ENCODE measurements at regions not wholly inside any gene's neighbourhood (a gene's known extent, or its start where the extent isn't known, plus 50 kb on each side); places are given as distances from the start of the nearest gene placed in this dataset.

- no peaks in the 10 kb centered on the region for H3K36me3 ChIP-seq (ENCODE audit: control insufficient read depth, insufficient read depth, low read length)
- no peaks in the 10 kb centered on the region for H3K4me1 Mint-ChIP-seq (ENCODE audit: low read depth, unreplicated experiment)
- no peak overlapping the region for H3K4me3 Mint-ChIP-seq (ENCODE audit: unreplicated experiment)
- H3K4me1 ChIP-seq = no peaks in the 10 kb centered on the region
- ChIA-PET POLR2A (no interaction called here), CTCF (no interaction called here)
- DNase-seq = no peak
- peaks cover 9% of the 10 kb centered on the region for H3K27me3 Mint-ChIP-seq (ENCODE audit: insufficient read depth, unreplicated experiment)
- no peak overlapping the region for H3K4me3 ChIP-seq (ENCODE audit: low read depth, low read length)
- H3K36me3 Mint-ChIP-seq (ENCODE audit: insufficient read depth, unreplicated experiment) = no peaks in the 10 kb centered on the region
- H3K9me3 ChIP-seq = no peaks in the 10 kb centered on the region
- intact Hi-C loops (cut with micrococcal nuclease; ENCODE audit: unreplicated experiment) = no loop called here
- TF ChIP-seq CTCF (IDR thresholded peaks at IDR 0.05; ENCODE audit: insufficient read depth in 1 of 2, low read depth in 1 of 2, low read length in 1 of 2, severe bottlenecking in 1 of 2, unreplicated experiment in 1 of 2) = no peak
- BruUV-seq (replicated peaks) = no TSS peak
- no peaks in the 10 kb centered on the region for H3K27me3 ChIP-seq (replicated peaks; ENCODE audit: control insufficient read depth, insufficient read depth, low read length)
- no peak overlapping the region for H3K27ac Mint-ChIP-seq (ENCODE audit: unreplicated experiment)
- no peaks in the 10 kb centered on the region for H3K9me3 Mint-ChIP-seq (ENCODE audit: unreplicated experiment)
Measured at GRCh38 chr5:8773046-8773615, 772.7 kb downstream of the SEMA5A start.

- CTCF ChIA-PET = no interaction called here
- H3K27me3 Mint-ChIP-seq (ENCODE audit: insufficient read depth, unreplicated experiment) = peaks cover 3% of the 10 kb centered on the region
- intact Hi-C loops (cut with micrococcal nuclease; ENCODE audit: unreplicated experiment) = no loop called here
- H3K27me3 ChIP-seq (replicated peaks; ENCODE audit: control insufficient read depth, insufficient read depth, low read length) = no peaks in the 10 kb centered on the region
- no peak for DNase-seq
- POLR2A ChIA-PET = no interaction called here
- no TSS peak for BruUV-seq (replicated peaks)
- TF ChIP-seq CTCF (IDR thresholded peaks at IDR 0.05; ENCODE audit: insufficient read depth in 1 of 2, low read depth in 1 of 2, low read length in 1 of 2, severe bottlenecking in 1 of 2, unreplicated experiment in 1 of 2) = no peak
- H3K36me3 Mint-ChIP-seq (ENCODE audit: insufficient read depth, unreplicated experiment) = no peaks in the 10 kb centered on the region
- no peak overlapping the region for H3K4me3 ChIP-seq (ENCODE audit: low read depth, low read length)
- no peak overlapping the region for H3K4me3 Mint-ChIP-seq (ENCODE audit: unreplicated experiment)
- H3K27ac Mint-ChIP-seq (ENCODE audit: unreplicated experiment) = no peak overlapping the region
- peaks cover 10% of the 10 kb centered on the region for H3K9me3 Mint-ChIP-seq (ENCODE audit: unreplicated experiment)
- no peaks in the 10 kb centered on the region for H3K4me1 Mint-ChIP-seq (ENCODE audit: low read depth, unreplicated experiment)
- H3K36me3 ChIP-seq (ENCODE audit: control insufficient read depth, insufficient read depth, low read length) = no peaks in the 10 kb centered on the region
- H3K9me3 ChIP-seq = no peaks in the 10 kb centered on the region
- H3K4me1 ChIP-seq = no peaks in the 10 kb centered on the region
Measured at GRCh38 chr5:8784692-8785091, 761.2 kb downstream of the SEMA5A start.

GRCh38 chr5:8788246-8788645, 757.6 kb downstream of the SEMA5A start:
- ChIA-PET POLR2A (no interaction called here), CTCF (no interaction called here)
- Histone ChIP-seq H3K9me3 (no peaks in the 10 kb centered on the region), H3K36me3 (ENCODE audit: control insufficient read depth, insufficient read depth, low read length) (no peaks in the 10 kb centered on the region), H3K4me1 (no peaks in the 10 kb centered on the region), H3K4me3 (ENCODE audit: low read depth, low read length) (no peak overlapping the region), H3K27me3 (replicated peaks; ENCODE audit: control insufficient read depth, insufficient read depth, low read length) (no peaks in the 10 kb centered on the region)
- H3K4me1 Mint-ChIP-seq (ENCODE audit: low read depth, unreplicated experiment) = no peaks in the 10 kb centered on the region
- TF ChIP-seq CTCF (IDR thresholded peaks at IDR 0.05; ENCODE audit: insufficient read depth in 1 of 2, low read depth in 1 of 2, low read length in 1 of 2, severe bottlenecking in 1 of 2, unreplicated experiment in 1 of 2) = no peak
- BruUV-seq (replicated peaks) = no TSS peak
- no peak overlapping the region for H3K4me3 Mint-ChIP-seq (ENCODE audit: unreplicated experiment)
- H3K9me3 Mint-ChIP-seq (ENCODE audit: unreplicated experiment) = peaks cover 14% of the 10 kb centered on the region
- no peak for DNase-seq
- no peaks in the 10 kb centered on the region for H3K27me3 Mint-ChIP-seq (ENCODE audit: insufficient read depth, unreplicated experiment)
- H3K36me3 Mint-ChIP-seq (ENCODE audit: insufficient read depth, unreplicated experiment) = no peaks in the 10 kb centered on the region
- intact Hi-C loops (cut with micrococcal nuclease; ENCODE audit: unreplicated experiment) = no loop called here
- no peak overlapping the region for H3K27ac Mint-ChIP-seq (ENCODE audit: unreplicated experiment)

Data from Caco-2 (cell line).